Inflammatory macrophage treated with lipopolysaccharide for 1 hour (primary cell): ENCODE measurements at regions not wholly inside any gene's neighbourhood (a gene's known extent, or its start where the extent isn't known, plus 50 kb on each side); places are given as distances from the start of the nearest gene placed in this dataset.
A peak's percentile ranks its signal among the peaks of the same experiment; 100 is the strongest.

Experiments used
- DNase-seq, 2 donors: peaks; one replicate each; pipeline ENCODE4 v3.0.0-alpha.2; 2020 to 2022

- DNase-seq: no peak
Observed at GRCh38 chr5:77948476-77948875, 172.3 kb upstream of the TBCA start.

- no peak for DNase-seq
Observed at GRCh38 chr5:77947041-77947428, 170.9 kb upstream of the TBCA start.

- no peak for DNase-seq
Observed at GRCh38 chr5:77946381-77947040, 170.4 kb upstream of the TBCA start.

GRCh38 chr5:77945874-77946273 lies 169.7 kb upstream of the TBCA start:
- DNase-seq: no peak

- no peak for DNase-seq
Observed at GRCh38 chr5:77944757-77945340, 168.7 kb upstream of the TBCA start.

- no peak for DNase-seq
Observed at GRCh38 chr5:77943851-77944250, 167.7 kb upstream of the TBCA start.

GRCh38 chr5:77942578-77943239 lies 166.6 kb upstream of the TBCA start:
- no peak for DNase-seq

- DNase-seq: peak; percentile 41 to 49
Observed at GRCh38 chr5:77937015-77937908, 161.1 kb upstream of the TBCA start.

- no peak for DNase-seq
Observed at GRCh38 chr5:77936365-77936693, 160.2 kb upstream of the TBCA start.

GRCh38 chr5:77935506-77936364 lies 159.6 kb upstream of the TBCA start:
- peak; percentile 44 to 58 for DNase-seq

- no peak for DNase-seq
Observed at GRCh38 chr5:77928776-77929300, 152.7 kb upstream of the TBCA start.

- no peak for DNase-seq
Observed at GRCh38 chr5:77926337-77926736, 150.2 kb upstream of the TBCA start.

GRCh38 chr5:77925503-77925902 lies 149.4 kb upstream of the TBCA start:
- no peak for DNase-seq

GRCh38 chr5:77924081-77924480 lies 147.9 kb upstream of the TBCA start:
- DNase-seq: no peak

GRCh38 chr5:77923666-77924065 lies 147.5 kb upstream of the TBCA start:
- no peak for DNase-seq

- no peak for DNase-seq
Observed at GRCh38 chr5:77921094-77921768, 145.1 kb upstream of the TBCA start.

- DNase-seq: no peak
Observed at GRCh38 chr5:77920359-77921058, 144.4 kb upstream of the TBCA start.

GRCh38 chr5:77915346-77915745 lies 139.2 kb upstream of the TBCA start:
- no peak for DNase-seq

GRCh38 chr5:77912721-77913120 lies 136.6 kb upstream of the TBCA start:
- DNase-seq: no peak

- DNase-seq: no peak
Observed at GRCh38 chr5:77910602-77911188, 134.6 kb upstream of the TBCA start.

GRCh38 chr5:77909237-77909636 lies 133.1 kb upstream of the TBCA start:
- DNase-seq: no peak
